ENCODE measurements at regions not wholly inside any gene's neighbourhood (a gene's known extent, or its start where the extent isn't known, plus 50 kb on each side); places are given as distances from the start of the nearest gene placed in this dataset.

GRCh38 chr4:135015771-135016170 is 814.2 kb upstream of the PABPC4L start:
- DNase-seq = no peak
- no peak overlapping the region for H3K4me3 ChIP-seq
- TF ChIP-seq CTCF (IDR thresholded peaks at IDR 0.05) = no peak
- H3K27me3 ChIP-seq = no peaks in the 10 kb centered on the region
- H3K9me3 ChIP-seq = no peaks in the 10 kb centered on the region
- FAIRE-seq = no peak
- H3K27ac ChIP-seq = no peak overlapping the region
- H3K4me1 ChIP-seq = no peaks in the 10 kb centered on the region
- WGBS, 2 donors = 64 to 77% methylated on average over 5 of the region's 5 CpGs
- ATAC-seq = no peak
- intact Hi-C loops (cut with DNase I) = no loop called here
- no peaks in the 10 kb centered on the region for H3K36me3 ChIP-seq

DNA sequence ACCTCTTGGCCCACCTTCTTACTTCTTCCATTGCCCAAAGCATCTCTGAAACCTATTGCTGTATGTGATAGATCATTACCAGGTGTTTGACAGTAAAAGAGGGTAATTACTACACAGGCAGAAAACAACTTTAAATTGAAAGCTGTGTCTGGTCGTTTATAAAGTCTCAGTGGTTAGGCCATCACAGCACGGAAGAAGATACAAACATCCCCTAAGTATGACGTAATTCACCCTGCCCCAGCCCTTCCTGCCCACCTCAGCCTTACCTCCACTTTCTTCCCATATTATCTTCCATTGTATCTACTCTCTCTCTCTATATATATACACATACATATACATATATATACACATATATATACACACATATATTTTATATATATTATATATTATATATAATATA is 805.8 kb upstream of the PABPC4L start:
- no peak overlapping the region for H3K4me3 ChIP-seq
- FAIRE-seq (no peak), DNase-seq (no peak), ATAC-seq (no peak)
- 69 to 72% methylated on average over 3 of the region's 3 CpGs for WGBS, 2 donors
- no peaks in the 10 kb centered on the region for H3K36me3 ChIP-seq
- H3K4me1 ChIP-seq = no peaks in the 10 kb centered on the region
- H3K27ac ChIP-seq = no peak overlapping the region
- intact Hi-C loops (cut with DNase I) = no loop called here
- H3K9me3 ChIP-seq = no peaks in the 10 kb centered on the region
- TF ChIP-seq CTCF (IDR thresholded peaks at IDR 0.05) = no peak
- no peaks in the 10 kb centered on the region for H3K27me3 ChIP-seq

GRCh38 chr4:134999169-134999568 is 797.6 kb upstream of the PABPC4L start:
- Histone ChIP-seq H3K4me3 (no peak overlapping the region), H3K36me3 (no peaks in the 10 kb centered on the region), H3K27ac (no peak overlapping the region), H3K4me1 (no peaks in the 10 kb centered on the region), H3K27me3 (no peaks in the 10 kb centered on the region), H3K9me3 (no peaks in the 10 kb centered on the region)
- DNase-seq (no peak), ATAC-seq (no peak), FAIRE-seq (no peak)
- WGBS, 2 donors = 60 to 80% methylated on average over 2 of the region's 2 CpGs
- no peak for TF ChIP-seq CTCF (IDR thresholded peaks at IDR 0.05)
- intact Hi-C loops (cut with DNase I) = no loop called here

DNA sequence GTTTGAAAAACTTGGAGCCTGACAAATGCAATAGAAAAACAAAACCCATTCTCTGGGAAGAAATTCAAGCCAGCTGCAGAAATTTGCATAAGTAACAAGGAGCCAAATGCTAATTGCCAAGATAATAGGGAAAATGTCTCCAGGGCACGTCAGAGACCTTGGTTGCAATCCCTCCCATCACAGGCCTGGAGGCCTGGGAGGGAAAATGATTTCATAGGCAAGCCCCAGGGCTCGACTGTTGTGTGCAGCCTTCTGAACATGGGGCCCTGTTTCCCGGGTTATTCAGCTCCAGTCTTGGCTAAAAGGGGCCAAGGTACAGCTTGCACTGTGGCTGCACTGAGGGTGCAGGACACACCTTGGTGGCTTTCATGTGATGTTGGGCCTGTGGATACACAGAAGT is 760.4 kb upstream of the PABPC4L start:
- TF ChIP-seq CTCF (IDR thresholded peaks at IDR 0.05) = no peak
- no peak for DNase-seq
- WGBS, 2 donors = 44 to 47% methylated on average over 3 of the region's 3 CpGs
- no peak overlapping the region for H3K4me3 ChIP-seq
- H3K27me3 ChIP-seq = no peaks in the 10 kb centered on the region
- no peak overlapping the region for H3K27ac ChIP-seq
- no peak for FAIRE-seq
- intact Hi-C loops (cut with DNase I) = no loop called here
- ATAC-seq = no peak
- no peaks in the 10 kb centered on the region for H3K36me3 ChIP-seq
- no peaks in the 10 kb centered on the region for H3K4me1 ChIP-seq
- H3K9me3 ChIP-seq = no peaks in the 10 kb centered on the region

GRCh38 chr4:134958862-134959261 is 757.3 kb upstream of the PABPC4L start:
- intact Hi-C loops (cut with DNase I) = no loop called here
- FAIRE-seq = no peak
- Histone ChIP-seq H3K4me1 (no peaks in the 10 kb centered on the region), H3K4me3 (no peak overlapping the region), H3K27ac (no peak overlapping the region), H3K27me3 (no peaks in the 10 kb centered on the region), H3K9me3 (no peaks in the 10 kb centered on the region), H3K36me3 (no peaks in the 10 kb centered on the region)
- DNase-seq = no peak
- no peak for ATAC-seq
- TF ChIP-seq CTCF (IDR thresholded peaks at IDR 0.05) = no peak
- 78 to 79% methylated on average over 1 of the region's 1 CpG for WGBS, 2 donors

Measured in pancreas (tissue), 10 donors.